AG04449 (cell line): ENCODE measurements at regions not wholly inside any gene's neighbourhood (a gene's known extent, or its start where the extent isn't known, plus 50 kb on each side); places are given as distances from the start of the nearest gene placed in this dataset.

Source experiments
- CTCF ChIA-PET: fragments of 350-600 bp; formaldehyde crosslinking; extraction: SDS; loops from one replicate; lab custom pipeline; 2021; ENCODE audit warnings: antibody characterized with exemption; lab: Yijun Ruan, JAX
- POLR2A ChIA-PET: fragments of 400-600, 350-600 bp; formaldehyde crosslinking; extraction: SDS; loops from one replicate; lab custom pipeline; 2020; ENCODE audit warnings: antibody characterized with exemption, inconsistent platforms; lab: Yijun Ruan, JAX
- DNase-seq: peaks from one replicate; pipeline ENCODE4 v3.0.0-alpha.2; 2010; ENCODE audit warnings: low read depth, low spot score
- H3K4me3 ChIP-seq: 2 replicates; pipeline ENCODE4 v1.5.1; 2011; ENCODE audit warnings: low read depth, mild to moderate bottlenecking, control low read depth, low read length
- TF ChIP-seq, protein P1 (sequence below): IDR thresholded peaks from one replicate; pipeline ENCODE4 v1.5.1; 2011; ENCODE audit warnings: mild to moderate bottlenecking, moderate library complexity, low read length, control low read depth, inconsistent platforms; ENCODE audit not compliant: insufficient read depth; ENCODE audit errors: missing control alignments

DNA sequence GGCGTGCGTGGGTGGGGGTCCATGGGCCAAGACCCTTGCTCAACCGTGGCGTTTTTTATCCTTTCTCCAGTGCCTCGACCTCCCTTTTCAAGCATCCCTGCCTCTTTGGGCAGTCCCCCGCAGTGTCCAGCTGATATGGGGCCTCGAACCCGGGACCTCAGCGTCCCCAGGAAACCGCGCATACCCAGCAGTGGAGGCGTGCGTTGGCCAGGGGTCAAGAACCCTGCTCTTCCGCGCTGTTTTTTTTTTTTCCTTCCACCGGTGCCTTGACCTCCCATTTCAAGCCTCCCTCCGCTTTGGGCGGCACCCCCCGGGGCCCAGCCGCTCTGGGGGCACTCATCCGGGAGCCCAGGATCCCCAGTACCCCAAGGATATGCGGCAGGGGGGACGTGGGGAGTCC, 325.8 kb downstream of the ALG10 start:
- ChIA-PET POLR2A (no interaction called here), CTCF (no interaction called here)
- TF ChIP-seq, protein P1, sequence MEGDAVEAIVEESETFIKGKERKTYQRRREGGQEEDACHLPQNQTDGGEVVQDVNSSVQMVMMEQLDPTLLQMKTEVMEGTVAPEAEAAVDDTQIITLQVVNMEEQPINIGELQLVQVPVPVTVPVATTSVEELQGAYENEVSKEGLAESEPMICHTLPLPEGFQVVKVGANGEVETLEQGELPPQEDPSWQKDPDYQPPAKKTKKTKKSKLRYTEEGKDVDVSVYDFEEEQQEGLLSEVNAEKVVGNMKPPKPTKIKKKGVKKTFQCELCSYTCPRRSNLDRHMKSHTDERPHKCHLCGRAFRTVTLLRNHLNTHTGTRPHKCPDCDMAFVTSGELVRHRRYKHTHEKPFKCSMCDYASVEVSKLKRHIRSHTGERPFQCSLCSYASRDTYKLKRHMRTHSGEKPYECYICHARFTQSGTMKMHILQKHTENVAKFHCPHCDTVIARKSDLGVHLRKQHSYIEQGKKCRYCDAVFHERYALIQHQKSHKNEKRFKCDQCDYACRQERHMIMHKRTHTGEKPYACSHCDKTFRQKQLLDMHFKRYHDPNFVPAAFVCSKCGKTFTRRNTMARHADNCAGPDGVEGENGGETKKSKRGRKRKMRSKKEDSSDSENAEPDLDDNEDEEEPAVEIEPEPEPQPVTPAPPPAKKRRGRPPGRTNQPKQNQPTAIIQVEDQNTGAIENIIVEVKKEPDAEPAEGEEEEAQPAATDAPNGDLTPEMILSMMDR = no peak
- H3K4me3 ChIP-seq = no peak overlapping the region
- DNase-seq = no peak

DNA sequence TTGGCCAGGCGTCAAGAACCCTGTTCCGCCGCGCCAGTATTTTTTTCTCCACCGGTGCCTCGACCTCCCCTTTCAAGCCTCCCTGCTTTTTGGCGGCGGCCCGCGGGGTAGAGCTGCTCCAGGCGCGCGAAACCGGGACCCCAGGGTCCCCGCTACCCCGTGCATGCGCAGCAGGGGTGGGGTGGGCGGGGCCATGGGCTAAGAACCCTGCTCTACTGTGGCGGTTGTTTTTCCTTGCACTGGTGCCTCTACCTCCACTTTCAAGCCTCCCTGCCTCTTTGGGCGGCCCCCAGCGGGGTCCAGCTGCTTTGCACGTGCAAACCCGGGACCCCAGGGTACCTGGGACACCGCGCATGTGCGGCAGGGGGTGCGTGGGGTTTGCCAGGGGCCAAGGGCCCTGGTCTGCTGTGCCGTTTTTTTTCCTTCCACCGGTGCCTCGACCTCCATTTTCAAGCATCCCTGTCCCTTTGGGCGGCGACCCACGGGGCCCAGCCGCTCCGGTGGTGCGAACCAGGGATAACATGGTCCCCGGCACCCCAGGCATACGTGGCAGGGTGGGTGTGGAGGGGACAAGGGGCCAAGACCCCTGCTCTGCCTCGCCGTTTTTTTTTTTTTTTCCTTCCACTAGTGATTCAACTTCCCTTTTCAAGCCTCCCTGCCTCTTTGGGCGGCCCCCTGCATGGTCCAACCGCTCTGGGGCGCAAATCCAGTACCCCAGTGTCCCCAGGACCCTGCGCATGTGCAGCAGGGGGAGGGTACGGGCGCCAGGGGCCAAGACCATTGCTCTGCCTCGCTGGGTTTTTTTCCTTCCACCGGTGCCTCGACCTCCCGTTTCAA, 326.8 kb downstream of the ALG10 start:
- CTCF ChIA-PET = no interaction called here
- no peak for DNase-seq
- POLR2A ChIA-PET = no interaction called here
- TF ChIP-seq, protein P1 = no peak
- no peak overlapping the region for H3K4me3 ChIP-seq

DNA sequence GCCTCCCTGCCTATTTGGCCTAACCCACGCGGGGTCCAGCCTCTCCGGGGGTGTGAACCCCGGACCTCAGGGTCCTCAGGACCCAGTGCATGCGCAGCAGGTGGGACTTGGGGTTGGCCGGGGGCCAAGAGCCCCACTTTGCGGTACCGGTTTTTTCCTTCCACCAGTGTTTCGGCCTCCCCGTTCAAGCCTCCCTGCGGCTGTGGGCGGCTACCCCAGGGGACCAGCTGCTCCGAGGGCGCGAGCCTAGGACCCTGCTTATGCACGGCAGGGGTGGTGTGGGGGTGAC, 327.3 kb downstream of the ALG10 start:
- H3K4me3 ChIP-seq = no peak overlapping the region
- TF ChIP-seq, protein P1 = no peak
- POLR2A ChIA-PET = no interaction called here
- CTCF ChIA-PET = no interaction called here
- DNase-seq = no peak

DNA sequence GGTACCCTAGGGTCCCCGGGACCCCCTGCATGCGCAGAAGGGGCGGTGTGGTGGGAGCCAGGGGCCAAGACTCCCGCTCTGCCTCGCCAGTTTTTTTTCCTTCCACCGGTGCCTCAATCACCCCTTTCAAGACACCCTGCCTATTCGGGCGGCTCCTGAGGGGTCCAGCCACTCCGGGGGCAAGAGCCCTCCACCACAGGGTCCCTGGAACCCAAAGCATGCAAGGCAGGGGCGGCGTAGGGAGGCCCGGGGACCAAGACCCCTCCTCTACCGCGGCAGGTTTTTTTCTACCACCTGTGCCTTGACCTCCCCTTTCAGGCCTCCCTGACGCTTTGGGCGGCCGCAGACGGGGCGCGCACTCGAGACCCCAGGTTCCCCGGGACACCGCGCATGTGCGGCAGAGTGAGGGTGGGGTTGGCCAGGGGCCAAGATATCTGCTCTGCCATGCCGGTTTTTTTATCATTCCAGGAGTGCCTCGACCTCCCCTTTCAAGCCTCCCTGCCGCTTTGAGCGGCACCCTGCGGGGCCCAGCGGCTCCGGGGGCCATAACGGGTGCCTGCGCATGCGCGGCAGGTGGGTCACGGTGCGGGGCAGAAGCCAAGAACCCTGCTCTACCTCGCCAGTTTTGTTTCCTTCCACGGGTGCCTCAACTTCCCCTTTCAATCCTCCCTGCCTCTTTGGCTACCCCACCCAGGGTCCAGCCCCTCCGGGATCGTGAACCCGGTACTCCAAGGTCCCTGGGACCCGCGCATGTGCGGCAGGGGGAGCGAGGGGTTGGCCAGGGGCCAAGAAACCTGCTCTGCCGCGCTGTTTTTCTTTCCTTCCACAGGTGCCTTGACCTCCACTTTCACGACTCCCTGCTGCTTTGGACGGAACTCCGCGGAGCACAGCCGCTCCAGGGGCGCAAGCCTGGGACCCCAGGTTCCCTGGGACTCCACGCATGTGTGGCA, 328.1 kb downstream of the ALG10 start:
- DNase-seq = no peak
- TF ChIP-seq, protein P1 = no peak
- ChIA-PET POLR2A (no interaction called here), CTCF (no interaction called here)
- no peak overlapping the region for H3K4me3 ChIP-seq

DNA sequence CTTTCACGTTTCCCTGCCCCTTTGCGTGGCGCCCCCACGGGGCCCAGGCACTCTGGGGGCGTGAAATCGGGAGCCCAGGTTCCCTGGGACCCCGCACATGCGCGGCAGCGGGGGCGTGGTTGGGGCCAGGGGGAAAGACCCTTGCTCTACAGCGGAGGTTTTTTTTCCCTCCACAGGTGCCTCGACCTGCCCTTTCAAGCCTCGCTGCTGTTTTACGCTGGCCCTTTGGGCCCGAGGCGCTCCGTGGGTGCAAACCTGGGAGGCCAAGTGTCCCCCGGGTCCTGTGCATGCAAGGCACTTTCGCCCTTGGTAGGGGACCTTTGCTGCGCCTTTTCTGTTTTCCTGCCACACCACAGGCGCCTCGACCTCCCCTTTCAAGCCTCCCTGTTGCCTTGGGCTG, 329.8 kb downstream of the ALG10 start:
- ChIA-PET CTCF (no interaction called here), POLR2A (no interaction called here)
- TF ChIP-seq, protein P1 = no peak
- DNase-seq = no peak
- no peak overlapping the region for H3K4me3 ChIP-seq
